ENCODE measurements at regions not wholly inside any gene's neighbourhood (a gene's known extent, or its start where the extent isn't known, plus 50 kb on each side); places are given as distances from the start of the nearest gene placed in this dataset.

DNA sequence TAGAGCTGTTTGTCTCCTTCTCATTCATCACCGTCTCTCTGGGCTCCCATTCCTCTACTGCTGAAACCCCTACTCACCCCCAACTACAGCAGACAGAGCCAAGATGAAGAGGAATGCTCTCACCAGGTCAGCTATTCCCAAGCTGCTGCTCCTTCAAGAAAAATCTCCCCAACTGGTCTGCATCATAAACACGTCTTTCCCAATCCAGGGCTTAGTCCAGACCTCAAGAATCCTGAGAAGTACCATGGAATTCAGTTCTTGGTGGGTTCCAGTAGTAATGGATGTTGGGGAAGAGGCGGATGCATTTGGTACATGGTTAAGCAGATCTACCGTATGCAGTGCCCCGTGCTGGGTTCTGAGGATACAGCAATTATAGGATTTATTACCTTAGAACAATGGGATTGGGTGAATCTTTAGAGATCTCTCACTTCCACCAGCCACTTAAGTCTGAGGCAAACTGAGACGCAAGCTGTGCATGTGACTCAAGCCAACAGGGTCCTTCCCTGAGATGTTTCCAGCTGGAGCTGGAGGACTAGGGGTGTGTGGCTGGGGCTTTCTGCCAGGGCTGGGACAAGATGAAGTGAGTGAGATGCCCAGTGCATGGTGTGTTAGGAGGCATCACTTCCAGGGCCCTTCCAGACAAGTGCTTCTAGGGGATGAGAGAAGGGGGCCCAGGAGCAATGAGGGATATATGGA lies 232.7 kb upstream of the CDH5 start:
- no peak for DNase-seq

DNA sequence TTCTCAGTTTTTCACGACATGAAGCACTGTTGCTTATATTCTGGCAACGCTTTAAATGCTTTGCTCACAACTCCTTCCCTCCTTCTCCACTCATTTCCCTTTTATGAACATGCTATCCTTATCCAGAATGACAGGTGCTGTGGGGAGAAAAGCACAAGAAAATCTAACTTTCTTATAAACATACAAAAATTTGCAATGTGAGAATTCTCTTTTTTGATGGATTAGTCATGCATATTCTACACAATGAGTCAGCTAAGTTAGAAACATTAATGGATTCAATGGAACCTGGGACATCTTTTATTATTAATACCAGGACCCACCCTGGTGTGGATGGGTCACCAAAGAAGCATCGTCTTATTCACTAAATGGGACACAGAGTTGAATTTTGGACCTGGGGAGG lies 234.6 kb upstream of the CDH5 start:
- DNase-seq: no peak

DNA sequence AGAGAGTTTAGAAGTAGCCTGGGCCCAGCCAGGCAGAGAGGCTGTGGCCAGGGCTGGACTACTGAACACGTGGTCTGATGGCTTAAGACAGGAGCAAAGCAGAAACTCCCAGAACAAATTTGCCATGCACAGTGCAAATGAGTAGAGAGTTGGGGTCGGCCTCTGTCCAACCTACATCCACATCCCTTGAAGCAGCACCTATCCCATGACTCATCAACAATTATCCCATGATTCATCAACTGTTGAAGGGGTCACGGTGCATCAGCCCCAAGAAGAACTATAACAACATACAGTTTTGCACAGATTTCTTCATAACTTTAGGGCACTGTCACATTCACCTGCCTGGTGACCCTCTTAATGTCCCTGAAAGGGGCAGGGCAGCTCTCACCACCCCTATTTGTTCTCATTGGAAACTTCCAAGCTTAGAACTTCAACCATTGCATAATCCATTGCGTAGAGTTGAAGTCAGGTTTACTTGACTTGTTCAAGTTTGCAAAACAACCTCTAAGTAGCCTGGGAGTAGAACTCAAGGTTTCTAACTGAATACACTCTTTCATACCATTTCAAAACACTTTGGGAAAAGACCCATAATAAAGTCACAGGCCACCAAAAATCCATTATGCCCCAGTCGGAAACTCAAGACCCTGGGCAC lies 235.2 kb upstream of the CDH5 start:
- DNase-seq: no peak

GRCh38 chr16:66130296-66130905 lies 236.1 kb upstream of the CDH5 start:
- no peak for DNase-seq

DNA sequence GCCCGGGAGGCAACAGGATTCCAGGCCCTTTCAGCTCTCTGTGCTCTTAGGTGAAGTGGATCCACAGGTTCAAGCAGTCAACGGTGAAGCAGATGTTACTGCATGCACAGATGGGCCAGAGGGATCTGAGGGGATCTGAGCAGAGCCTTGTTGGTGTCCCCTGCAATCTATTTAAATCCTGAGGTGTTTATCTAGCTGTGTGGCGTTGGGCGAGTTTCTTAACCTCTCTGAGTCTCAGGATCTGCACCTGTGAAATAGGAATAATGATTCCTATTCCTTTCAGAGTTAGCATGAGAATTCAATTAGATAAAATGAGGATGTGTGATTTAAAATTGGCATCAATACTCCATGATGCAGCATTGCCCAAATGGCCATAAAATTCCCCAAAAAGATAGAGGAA lies 237.3 kb upstream of the CDH5 start:
- no peak for DNase-seq

GRCh38 chr16:66128371-66128770 lies 238.1 kb upstream of the CDH5 start:
- no peak for DNase-seq

- no peak for DNase-seq
Observed at GRCh38 chr16:66127459-66128370, 238.8 kb upstream of the CDH5 start.

GRCh38 chr16:66121466-66121865 lies 245.0 kb upstream of the CDH5 start:
- DNase-seq: no peak

- no peak for DNase-seq
Observed at GRCh38 chr16:66120656-66121055, 245.8 kb upstream of the CDH5 start.

- DNase-seq: no peak
Observed at GRCh38 chr16:66116163-66117002, 250.1 kb upstream of the CDH5 start.

GRCh38 chr16:66115373-66115772 lies 251.1 kb upstream of the CDH5 start:
- no peak for DNase-seq

DNA sequence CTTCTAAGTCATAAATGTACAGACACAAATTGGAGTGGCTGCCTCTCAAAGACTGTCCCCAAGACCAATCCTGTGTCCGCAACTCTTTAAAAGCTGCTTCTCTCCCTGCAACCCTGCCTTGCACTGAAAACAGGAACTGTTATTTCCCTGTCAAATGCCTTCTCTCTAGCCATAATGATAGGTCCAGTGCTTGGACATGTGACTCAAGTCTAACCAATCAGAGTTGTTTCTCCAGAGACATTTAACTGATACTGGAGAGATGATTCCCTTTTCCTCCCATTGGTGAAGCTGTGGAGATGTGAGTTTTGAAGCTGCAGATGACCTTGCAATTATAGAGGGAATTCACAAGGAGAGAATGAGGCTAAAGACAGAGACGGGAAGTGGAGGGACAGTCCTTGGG lies 253.3 kb upstream of the CDH5 start:
- no peak for DNase-seq

DNA sequence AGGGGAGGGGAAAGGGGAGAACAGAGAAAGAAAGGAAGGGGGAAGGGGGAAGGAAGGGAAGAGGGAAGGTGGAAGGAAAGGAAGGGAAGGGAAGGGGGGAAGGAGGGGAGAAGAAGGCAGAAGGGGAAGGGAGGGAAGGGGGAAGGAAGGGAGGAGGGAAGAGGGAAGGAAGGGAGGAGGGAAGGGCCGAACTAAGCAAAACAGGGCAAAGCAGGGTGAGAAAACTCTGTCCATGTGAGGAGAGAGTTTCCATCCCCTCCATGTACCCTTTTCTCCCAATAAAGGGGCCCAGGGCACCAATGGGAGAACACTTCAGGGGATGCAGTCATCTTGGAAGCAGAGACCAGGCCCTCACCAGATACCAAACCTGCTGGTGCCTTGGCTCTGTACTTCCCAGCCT lies 256.8 kb upstream of the CDH5 start:
- no peak for DNase-seq

DNA sequence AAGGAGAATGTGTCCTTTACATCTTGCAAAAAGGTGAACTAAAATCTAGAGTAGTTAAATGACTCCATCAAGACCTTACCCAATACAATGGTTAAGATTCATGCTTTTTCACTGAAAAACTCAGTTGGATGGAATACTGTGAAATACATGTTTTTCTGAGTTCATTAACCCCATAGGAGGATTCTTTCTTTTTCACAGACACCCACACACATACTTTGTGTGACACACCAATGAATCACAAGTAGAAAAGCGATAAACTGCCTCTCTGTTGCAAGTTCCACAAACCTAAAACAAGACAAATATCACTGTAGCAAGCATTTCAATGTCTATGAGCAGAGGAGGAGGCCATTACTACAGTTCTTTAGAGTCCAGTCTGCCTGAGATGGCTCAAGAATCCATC lies 258.8 kb upstream of the CDH5 start:
- no peak for DNase-seq

DNA sequence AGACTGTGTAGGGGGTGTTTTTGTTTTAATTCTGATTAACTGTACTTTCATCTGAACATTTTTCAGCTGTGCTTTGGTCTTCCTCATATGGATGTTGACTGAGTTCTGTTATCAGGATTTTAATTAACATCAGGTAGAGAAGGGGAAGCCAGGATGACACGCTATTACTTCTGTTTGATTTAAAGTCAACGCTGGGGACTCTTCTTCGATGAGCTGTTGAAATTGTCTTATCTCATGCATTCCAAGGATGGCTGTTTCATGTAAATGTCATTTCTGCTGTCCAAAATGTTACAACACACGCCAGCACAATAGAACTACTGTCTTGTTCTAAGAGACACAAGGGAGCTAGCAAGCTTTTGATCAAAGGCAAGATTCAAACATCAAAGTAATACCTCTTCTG lies 263.3 kb upstream of the CDH5 start:
- no peak for DNase-seq

GRCh38 chr16:66099306-66099705 lies 267.2 kb upstream of the CDH5 start:
- no peak for DNase-seq

DNA sequence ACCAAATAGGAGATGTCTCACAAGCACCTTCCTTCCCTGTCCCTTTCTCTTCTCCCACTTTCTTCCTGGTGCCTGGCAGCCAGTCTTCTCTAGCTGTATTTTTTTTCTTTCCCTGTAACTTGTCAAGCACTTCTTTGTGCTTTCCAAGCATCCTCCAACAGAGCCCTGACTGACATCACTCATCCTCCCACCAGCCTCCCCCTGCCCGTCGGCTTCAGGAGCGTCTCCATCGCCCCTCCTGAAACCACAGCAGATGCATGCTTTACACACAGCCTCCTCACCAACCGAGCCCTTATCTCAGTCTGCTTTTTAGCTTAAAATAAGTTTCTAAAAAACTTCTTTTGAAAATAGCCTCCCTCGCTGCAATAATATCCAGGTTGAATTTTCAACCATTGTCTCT lies 268.7 kb upstream of the CDH5 start:
- no peak for DNase-seq

- no peak for DNase-seq
Observed at GRCh38 chr16:66095676-66096075, 270.8 kb upstream of the CDH5 start.

GRCh38 chr16:66093191-66093590 lies 273.3 kb upstream of the CDH5 start:
- no peak for DNase-seq

DNA sequence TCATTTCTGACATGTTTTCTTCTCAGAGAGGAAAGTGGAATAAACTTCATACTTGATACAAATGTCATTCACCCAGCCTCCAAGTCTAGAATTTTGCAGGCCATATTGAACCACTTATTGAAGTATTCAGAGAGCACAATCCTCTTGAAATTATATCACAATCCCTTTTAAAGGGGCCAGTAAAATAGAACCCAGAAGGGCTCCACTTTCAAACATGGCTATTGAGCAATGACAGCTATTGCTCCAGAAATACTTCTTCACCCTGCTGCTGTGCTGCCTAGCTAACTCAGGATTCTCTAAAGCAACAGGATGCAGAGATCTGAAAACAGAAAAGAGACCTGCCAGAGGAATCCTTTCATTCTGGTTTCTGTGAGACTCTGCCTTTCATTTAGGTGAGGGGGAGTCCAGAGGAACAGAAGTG lies 275.0 kb upstream of the CDH5 start:
- DNase-seq: no peak

DNA sequence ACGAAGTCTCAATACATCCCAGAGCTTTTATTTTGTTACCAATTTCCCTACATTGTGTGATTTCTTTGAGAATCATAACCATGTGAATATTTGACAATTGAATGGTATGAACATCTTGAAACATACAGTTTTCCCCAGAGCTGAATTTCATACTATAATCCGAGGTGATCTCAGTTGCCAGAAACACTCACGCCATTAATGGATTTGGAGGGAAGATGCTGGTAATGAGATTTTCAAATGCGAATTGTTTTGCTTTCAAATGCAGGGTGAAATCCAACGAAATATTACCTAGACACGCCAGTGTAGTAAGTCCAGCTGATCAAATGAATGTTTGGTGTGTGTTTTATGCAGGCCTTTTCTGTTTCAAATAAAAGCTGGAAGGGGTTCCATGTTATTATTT lies 277.8 kb upstream of the CDH5 start:
- DNase-seq: no peak

DNA sequence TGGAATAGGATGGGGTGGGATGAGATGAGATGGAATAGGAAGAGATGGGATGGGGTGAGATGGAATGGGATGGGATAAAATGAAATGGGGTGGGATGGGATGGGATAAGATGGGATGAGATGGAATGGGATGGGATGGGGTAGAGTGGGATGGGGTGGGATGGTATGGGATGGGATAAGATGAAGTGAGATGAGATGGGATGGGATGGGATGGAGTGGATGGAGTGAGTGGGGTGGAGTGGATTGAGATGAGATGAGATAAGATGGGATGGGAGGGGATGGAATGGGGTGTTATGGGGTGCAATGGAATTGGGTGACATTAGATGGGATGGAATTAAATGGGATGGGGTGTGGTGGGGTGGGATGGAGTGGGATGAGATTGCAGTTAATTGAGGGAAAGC lies 279.2 kb upstream of the CDH5 start:
- DNase-seq: no peak

DNA sequence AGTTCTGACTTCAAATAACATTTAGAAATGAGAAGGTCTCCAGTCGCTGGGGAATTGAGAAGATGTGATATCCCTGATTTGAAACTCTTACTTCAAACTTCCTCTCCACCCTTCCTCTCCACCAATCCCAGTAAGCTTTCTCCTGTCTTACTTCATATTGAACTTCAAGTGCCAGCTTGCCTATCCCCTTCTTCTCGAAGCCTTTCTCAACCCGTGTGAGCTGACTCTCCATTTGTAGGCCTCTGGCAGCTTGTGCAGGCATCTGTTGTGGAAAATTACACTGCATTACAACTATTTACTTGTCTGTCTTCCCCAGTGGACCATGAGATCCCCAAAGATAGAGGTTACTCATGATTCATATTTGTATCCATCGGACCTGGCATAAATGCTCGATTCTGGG lies 280.8 kb upstream of the CDH5 start:
- no peak for DNase-seq
